Neural cell (in vitro differentiated cells): ENCODE measurements at regions not wholly inside any gene's neighbourhood (a gene's known extent, or its start where the extent isn't known, plus 50 kb on each side); places are given as distances from the start of the nearest gene placed in this dataset.

ENCODE experiments used
- H2AFZ ChIP-seq: fragments of 200-600, 300-800 bp; sonication (generic), shearing (Covaris generic); 2 replicates; pipeline ENCODE4 v1.6.0; 2014; ENCODE audit warnings: low read depth, mild to moderate bottlenecking, antibody characterized with exemption, low read length, moderate library complexity
- H3F3A ChIP-seq: fragments of 200-600 bp; shearing (Covaris generic); 2 replicates; pipeline ENCODE4 v1.6.1; 2016; ENCODE audit warnings: mild to moderate bottlenecking, moderate library complexity, mixed read lengths, antibody characterized with exemption, low read length; ENCODE audit not compliant: insufficient read depth, poor library complexity, severe bottlenecking
- H3K27ac ChIP-seq: fragments of 200-600, 300-800 bp; sonication (generic), shearing (Covaris generic); 2 replicates; pipeline ENCODE4 v1.5.1; 2014; ENCODE audit warnings: mild to moderate bottlenecking, low read length, moderate library complexity
- H3K27me3 ChIP-seq: fragments of 300-800, 200-600 bp; sonication (generic), shearing (Covaris generic); 2 replicates; pipeline ENCODE4 v1.6.0; 2014; ENCODE audit warnings: mild to moderate bottlenecking, low read depth, low read length, moderate library complexity; ENCODE audit not compliant: insufficient read depth
- H3K36me3 ChIP-seq: fragments of 300-800, 200-600 bp; sonication (generic), shearing (Covaris generic); 2 replicates; pipeline ENCODE4 v1.5.1; 2014; ENCODE audit warnings: mild to moderate bottlenecking, antibody characterized with exemption, low read length, moderate library complexity; ENCODE audit not compliant: insufficient read depth
- H3K4me2 ChIP-seq: fragments of 300-800, 200-600 bp; sonication (generic), shearing (Covaris generic); 2 replicates; pipeline ENCODE4 v1.6.0; 2014; ENCODE audit warnings: mild to moderate bottlenecking, low read length
- H3K4me3 ChIP-seq: fragments of 300-800, 200-600 bp; sonication (generic), shearing (Covaris generic); 2 replicates; pipeline ENCODE4 v1.5.1; 2014; ENCODE audit warnings: mild to moderate bottlenecking, low read length, moderate library complexity
- H3K79me2 ChIP-seq: fragments of 200-600 bp; shearing (Covaris generic); replicated peaks from 2 replicates; pipeline ENCODE4 v1.6.0; 2014; ENCODE audit warnings: mild to moderate bottlenecking, low read length, moderate library complexity; ENCODE audit not compliant: insufficient read depth
- H3K9ac ChIP-seq: fragments of 300-800, 200-600 bp; sonication (generic), shearing (Covaris generic); 2 replicates; pipeline ENCODE4 v1.6.1; 2016; ENCODE audit warnings: mild to moderate bottlenecking, low read length, mixed read lengths
- H3K9me2 ChIP-seq: fragments of 200-600 bp; shearing (Covaris generic); 2 replicates; pipeline ENCODE4 v1.6.1; 2016; ENCODE audit warnings: mild to moderate bottlenecking, low read length, mixed read lengths; ENCODE audit not compliant: insufficient read depth
- H3K9me3 ChIP-seq: fragments of 200-600, 300-800 bp; sonication (generic), shearing (Covaris generic); 2 replicates; pipeline ENCODE4 v1.6.1; 2016; ENCODE audit warnings: mild to moderate bottlenecking, mixed run types, low read length, moderate library complexity, mixed read lengths
- H4K20me1 ChIP-seq: fragments of 200-600 bp; shearing (Covaris generic); 2 replicates; pipeline ENCODE4 v1.6.1; 2016; ENCODE audit warnings: mild to moderate bottlenecking, mixed run types; ENCODE audit not compliant: insufficient read depth
- CTCF ChIP-seq: fragments of 450-650 bp; IDR thresholded peaks from 2 replicates; pipeline ENCODE4 v1.5.1; 2014; ENCODE audit warnings: antibody characterized with exemption, mild to moderate bottlenecking, moderate library complexity; ENCODE audit not compliant: poor library complexity, severe bottlenecking
- EP300 ChIP-seq: fragments of 450-650 bp; conservative IDR thresholded peaks from 2 replicates; pipeline ENCODE4 v1.6.1; 2014; ENCODE audit warnings: antibody characterized with exemption, mild to moderate bottlenecking, moderate library complexity; ENCODE audit not compliant: poor library complexity, severe bottlenecking
- EZH2 ChIP-seq: fragments of 200-600, 300-800 bp; shearing (Covaris generic), sonication (generic); IDR thresholded peaks from 2 replicates; pipeline ENCODE4 v1.6.1; 2014; ENCODE audit warnings: antibody characterized with exemption, low read length, borderline replicate concordance, mild to moderate bottlenecking; ENCODE audit not compliant: insufficient read depth, poor library complexity, severe bottlenecking
- MXI1 ChIP-seq: fragments of 450-650 bp; conservative IDR thresholded peaks from 2 replicates; pipeline ENCODE4 v1.6.1; 2014; ENCODE audit warnings: antibody characterized with exemption, mild to moderate bottlenecking; ENCODE audit not compliant: poor library complexity, severe bottlenecking
- POLR2AphosphoS5 ChIP-seq: IDR thresholded peaks from 2 replicates; pipeline ENCODE4 v1.6.1; 2012
- RAD21 ChIP-seq: fragments of 450-650 bp; conservative IDR thresholded peaks from 2 replicates; pipeline ENCODE4 v1.6.1; 2014; ENCODE audit warnings: antibody characterized with exemption, mild to moderate bottlenecking, moderate library complexity
- REST ChIP-seq: IDR thresholded peaks from 2 replicates; pipeline ENCODE4 v1.6.1; 2012; ENCODE audit warnings: borderline replicate concordance
- SMC3 ChIP-seq: fragments of 450-650 bp; conservative IDR thresholded peaks from 2 replicates; pipeline ENCODE4 v1.6.1; 2014; ENCODE audit warnings: antibody characterized with exemption, mild to moderate bottlenecking, moderate library complexity; ENCODE audit not compliant: poor library complexity
- TAF1 ChIP-seq: IDR thresholded peaks from 2 replicates; pipeline ENCODE4 v1.6.1; 2012; ENCODE audit warnings: low read depth

DNA sequence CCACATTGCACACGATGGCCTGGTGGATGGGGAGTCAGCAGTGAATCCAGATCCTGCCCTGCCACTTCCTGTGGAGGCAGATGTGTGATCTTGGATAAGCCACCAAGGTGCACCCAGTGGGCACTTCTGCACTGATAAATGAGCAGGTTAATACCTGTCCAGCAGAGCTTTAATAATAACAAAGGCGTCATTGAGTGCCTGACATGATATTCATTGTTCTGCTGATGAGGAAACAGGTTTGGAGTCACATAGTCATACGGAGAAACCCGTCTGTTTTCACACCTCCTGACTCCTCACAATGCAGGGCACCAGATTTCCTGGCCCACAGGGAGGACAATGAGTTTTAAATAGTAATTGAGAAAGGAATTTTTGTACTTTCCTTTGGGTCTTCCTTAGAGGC lies 324.6 kb upstream of the CDH5 start:
- Histone ChIP-seq H4K20me1 (no peaks in the 10 kb centered on the region), H3K9ac (no peak overlapping the region), H3K4me2 (no peak overlapping the region), H3K9me3 (no peaks in the 10 kb centered on the region), H3F3A (no peaks in the 10 kb centered on the region), H2AFZ (no peak overlapping the region), H3K27me3 (no peaks in the 10 kb centered on the region), H3K27ac (no peak overlapping the region), H3K4me3 (no peak overlapping the region), H3K9me2 (no peaks in the 10 kb centered on the region), H3K36me3 (no peaks in the 10 kb centered on the region), H3K79me2 (no peaks in the 10 kb centered on the region)
- TF ChIP-seq EP300 (no peak), POLR2AphosphoS5 (no peak), MXI1 (no peak), CTCF (no peak), EZH2 (no peak), SMC3 (no peak), REST (no peak), RAD21 (no peak), TAF1 (no peak)

- TF ChIP-seq CTCF (no peak), EZH2 (no peak), MXI1 (no peak), POLR2AphosphoS5 (no peak), SMC3 (no peak), TAF1 (no peak), RAD21 (no peak), EP300 (no peak), REST (no peak)
- Histone ChIP-seq H3K9ac (no peak overlapping the region), H3K4me2 (no peak overlapping the region), H3K36me3 (no peaks in the 10 kb centered on the region), H3K27me3 (no peaks in the 10 kb centered on the region), H4K20me1 (no peaks in the 10 kb centered on the region), H3K27ac (no peak overlapping the region), H3F3A (no peaks in the 10 kb centered on the region), H3K4me3 (no peak overlapping the region), H2AFZ (no peak overlapping the region), H3K79me2 (no peaks in the 10 kb centered on the region), H3K9me2 (no peaks in the 10 kb centered on the region), H3K9me3 (no peaks in the 10 kb centered on the region)
Observed at GRCh38 chr16:66039793-66040192, 326.7 kb upstream of the CDH5 start.
